Cardiac muscle cell (in vitro differentiated cells and primary cell): ENCODE measurements at regions not wholly inside any gene's neighbourhood (a gene's known extent, or its start where the extent isn't known, plus 50 kb on each side); places are given as distances from the start of the nearest gene placed in this dataset.
A peak's percentile ranks its signal among the peaks of the same experiment; 100 is the strongest.

Experiments
- DNase-seq, 2 donors: peaks; one replicate each; pipeline versions ENCODE4 v3.0.0 to v3.0.0-alpha.2; 2010 to 2017; ENCODE audit warnings: low read depth in 1 of 2, low spot score in 1 of 2
- H3K27ac ChIP-seq: fragments of 200-600 bp; sonication (generic); 2 replicates; pipeline ENCODE4 v1.5.1; 2016
- H3K27me3 ChIP-seq: fragments of 200-600 bp; sonication (generic); 2 replicates; pipeline ENCODE4 v1.6.0; 2016; ENCODE audit warnings: control low read depth
- H3K36me3 ChIP-seq: fragments of 200-600 bp; sonication (generic); 2 replicates; pipeline ENCODE4 v1.5.1; 2016; ENCODE audit warnings: control low read depth
- H3K4me1 ChIP-seq: fragments of 200-600 bp; sonication (generic); 2 replicates; pipeline ENCODE4 v1.8.1; 2017; ENCODE audit warnings: low read depth, mild to moderate bottlenecking, mixed run types
- H3K4me3 ChIP-seq: fragments of 200-600 bp; sonication (generic); 2 replicates; pipeline ENCODE4 v1.5.1; 2016; ENCODE audit warnings: mild to moderate bottlenecking
- H3K9me3 ChIP-seq: fragments of 200-600 bp; sonication (generic); 2 replicates; pipeline ENCODE4 v1.5.1; 2017; ENCODE audit warnings: low read depth, mild to moderate bottlenecking, control low read depth
- CTCF ChIP-seq: IDR thresholded peaks from 2 replicates; pipeline ENCODE4 v1.5.1; 2012; ENCODE audit warnings: low read depth, mild to moderate bottlenecking, low read length

- TF ChIP-seq CTCF: no peak
- H3K4me1 ChIP-seq: no peaks in the 10 kb centered on the region
- H3K36me3 ChIP-seq: no peaks in the 10 kb centered on the region
- no peak overlapping the region for H3K27ac ChIP-seq
- no peak overlapping the region for H3K4me3 ChIP-seq
- H3K27me3 ChIP-seq: peaks cover 26% of the 10 kb centered on the region
- DNase-seq: no peak
- H3K9me3 ChIP-seq: no peaks in the 10 kb centered on the region
Measured at GRCh38 chr15:52893338-52893737, 103.2 kb upstream of the ONECUT1 start.

- H3K36me3 ChIP-seq: no peaks in the 10 kb centered on the region
- H3K9me3 ChIP-seq: no peaks in the 10 kb centered on the region
- no peak for DNase-seq
- H3K4me1 ChIP-seq: no peaks in the 10 kb centered on the region
- H3K27me3 ChIP-seq: peaks cover 3% of the 10 kb centered on the region
- no peak overlapping the region for H3K4me3 ChIP-seq
- H3K27ac ChIP-seq: no peak overlapping the region
- no peak for TF ChIP-seq CTCF
Measured at GRCh38 chr15:52879904-52880303, 89.8 kb upstream of the ONECUT1 start.

- Histone ChIP-seq H3K27me3 (no peaks in the 10 kb centered on the region), H3K4me1 (no peaks in the 10 kb centered on the region), H3K9me3 (no peaks in the 10 kb centered on the region), H3K27ac (no peak overlapping the region), H3K36me3 (no peaks in the 10 kb centered on the region), H3K4me3 (no peak overlapping the region)
- DNase-seq: no peak
- TF ChIP-seq CTCF: no peak
Measured at GRCh38 chr15:52879145-52879544, 89.0 kb upstream of the ONECUT1 start.

- no peaks in the 10 kb centered on the region for H3K9me3 ChIP-seq
- no peaks in the 10 kb centered on the region for H3K36me3 ChIP-seq
- no peaks in the 10 kb centered on the region for H3K4me1 ChIP-seq
- no peak for TF ChIP-seq CTCF
- no peaks in the 10 kb centered on the region for H3K27me3 ChIP-seq
- H3K4me3 ChIP-seq: no peak overlapping the region
- peak in 1 of 2 donors; percentile 12 for DNase-seq
- no peak overlapping the region for H3K27ac ChIP-seq
Measured at GRCh38 chr15:52876991-52877663, 87.0 kb upstream of the ONECUT1 start.

- no peak for TF ChIP-seq CTCF
- H3K4me1 ChIP-seq: no peaks in the 10 kb centered on the region
- H3K9me3 ChIP-seq: no peaks in the 10 kb centered on the region
- no peak for DNase-seq
- peaks cover 2% of the 10 kb centered on the region for H3K27me3 ChIP-seq
- H3K36me3 ChIP-seq: no peaks in the 10 kb centered on the region
- H3K27ac ChIP-seq: no peak overlapping the region
- no peak overlapping the region for H3K4me3 ChIP-seq
Measured at GRCh38 chr15:52872036-52872818, 82.1 kb upstream of the ONECUT1 start.
